Liver (tissue), 3 donors: ENCODE measurements at regions not wholly inside any gene's neighbourhood (a gene's known extent, or its start where the extent isn't known, plus 50 kb on each side); places are given as distances from the start of the nearest gene placed in this dataset.

Experiments used
- CTCF ChIP-seq: fragments of 150-350 bp; IDR thresholded peaks from 2 replicates; pipeline ENCODE4 v1.5.1; 2017; ENCODE audit warnings: improper control_type of control experiment, low read depth, low read length; ENCODE audit not compliant: missing input control
- EGR1 ChIP-seq, 2 donors: IDR thresholded peaks; 2 replicates each; pipeline ENCODE4 v1.6.1; 2016 to 2018; ENCODE audit warnings: antibody characterized with exemption in 2 of 2, low read depth in 2 of 2
- RAD21 ChIP-seq, 2 donors: IDR thresholded peaks; 2 replicates each; pipeline ENCODE4 v1.6.1; 2016; ENCODE audit warnings: antibody characterized with exemption in 2 of 2, mild to moderate bottlenecking in 2 of 2
- REST ChIP-seq: IDR thresholded peaks from 2 replicates; pipeline ENCODE4 v1.6.1; 2016; ENCODE audit warnings: antibody characterized with exemption, mild to moderate bottlenecking
- YY1 ChIP-seq: IDR thresholded peaks from 2 replicates; pipeline ENCODE4 v1.6.1; 2016; ENCODE audit warnings: antibody characterized with exemption, mild to moderate bottlenecking
- donor health status: healthy.
- donor health status: healthy.

- TF ChIP-seq CTCF (no peak), EGR1 (IDR thresholded peaks at IDR 0.05; ENCODE audit: low read depth in 2 of 2) (no peak), RAD21 (IDR thresholded peaks at IDR 0.05) (no peak), YY1 (no peak), REST (no peak)
Measured at GRCh38 chr1:194081444-194081843, 895.0 kb upstream of the B3GALT2 start.
